ENCODE measurements at regions not wholly inside any gene's neighbourhood (a gene's known extent, or its start where the extent isn't known, plus 50 kb on each side); places are given as distances from the start of the nearest gene placed in this dataset.

DNA sequence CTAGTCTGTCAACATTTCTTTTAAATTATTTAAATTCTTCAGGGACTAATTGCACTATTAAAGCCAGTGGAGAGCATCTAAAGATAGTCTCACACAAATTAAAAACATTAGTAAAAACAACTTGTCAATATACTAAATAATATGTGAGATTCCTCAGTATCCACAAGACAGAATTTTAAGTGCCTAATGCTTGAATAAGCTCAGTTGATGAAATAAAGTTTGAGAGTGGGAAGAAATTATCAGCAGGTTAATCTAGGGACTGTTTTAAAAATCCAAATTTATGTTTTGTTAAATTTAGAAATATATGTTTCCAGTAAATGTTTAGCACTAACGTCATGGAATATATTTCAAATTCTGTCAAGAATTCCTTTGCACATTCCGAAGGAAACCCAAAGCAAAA is 105.2 kb downstream of the SLC41A2 start:
- H3K4me3 ChIP-seq (ENCODE audit: insufficient read depth, low read length), result no peak overlapping the region
- no peaks in the 10 kb centered on the region for H3K9me3 ChIP-seq (ENCODE audit: low read depth, low read length)
- H3K36me3 ChIP-seq (ENCODE audit: insufficient read depth, low read length), result no peaks in the 10 kb centered on the region
- no peak overlapping the region for H2AFZ ChIP-seq (ENCODE audit: low read length)
- no peak for DNase-seq (ENCODE audit: insufficient read length, low spot score, missing footprints)
- peaks cover 6% of the 10 kb centered on the region for H3K4me1 ChIP-seq (ENCODE audit: insufficient read depth, low read length)
- H3K27ac ChIP-seq (ENCODE audit: low read depth, low read length), result no peak overlapping the region
- no peaks in the 10 kb centered on the region for H4K20me1 ChIP-seq (ENCODE audit: insufficient read depth, low read length)
- no peaks in the 10 kb centered on the region for H3K27me3 ChIP-seq (ENCODE audit: insufficient read depth, low read length)
- H3K4me2 ChIP-seq (ENCODE audit: insufficient read depth, low read length), result no peak overlapping the region
- TF ChIP-seq, protein P1, sequence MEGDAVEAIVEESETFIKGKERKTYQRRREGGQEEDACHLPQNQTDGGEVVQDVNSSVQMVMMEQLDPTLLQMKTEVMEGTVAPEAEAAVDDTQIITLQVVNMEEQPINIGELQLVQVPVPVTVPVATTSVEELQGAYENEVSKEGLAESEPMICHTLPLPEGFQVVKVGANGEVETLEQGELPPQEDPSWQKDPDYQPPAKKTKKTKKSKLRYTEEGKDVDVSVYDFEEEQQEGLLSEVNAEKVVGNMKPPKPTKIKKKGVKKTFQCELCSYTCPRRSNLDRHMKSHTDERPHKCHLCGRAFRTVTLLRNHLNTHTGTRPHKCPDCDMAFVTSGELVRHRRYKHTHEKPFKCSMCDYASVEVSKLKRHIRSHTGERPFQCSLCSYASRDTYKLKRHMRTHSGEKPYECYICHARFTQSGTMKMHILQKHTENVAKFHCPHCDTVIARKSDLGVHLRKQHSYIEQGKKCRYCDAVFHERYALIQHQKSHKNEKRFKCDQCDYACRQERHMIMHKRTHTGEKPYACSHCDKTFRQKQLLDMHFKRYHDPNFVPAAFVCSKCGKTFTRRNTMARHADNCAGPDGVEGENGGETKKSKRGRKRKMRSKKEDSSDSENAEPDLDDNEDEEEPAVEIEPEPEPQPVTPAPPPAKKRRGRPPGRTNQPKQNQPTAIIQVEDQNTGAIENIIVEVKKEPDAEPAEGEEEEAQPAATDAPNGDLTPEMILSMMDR (IDR thresholded peaks at IDR 0.05; ENCODE audit: extremely low read depth, low read depth, low read length), result no peak
- no peaks in the 10 kb centered on the region for H3K79me2 ChIP-seq (ENCODE audit: insufficient read depth, low read length)

DNA sequence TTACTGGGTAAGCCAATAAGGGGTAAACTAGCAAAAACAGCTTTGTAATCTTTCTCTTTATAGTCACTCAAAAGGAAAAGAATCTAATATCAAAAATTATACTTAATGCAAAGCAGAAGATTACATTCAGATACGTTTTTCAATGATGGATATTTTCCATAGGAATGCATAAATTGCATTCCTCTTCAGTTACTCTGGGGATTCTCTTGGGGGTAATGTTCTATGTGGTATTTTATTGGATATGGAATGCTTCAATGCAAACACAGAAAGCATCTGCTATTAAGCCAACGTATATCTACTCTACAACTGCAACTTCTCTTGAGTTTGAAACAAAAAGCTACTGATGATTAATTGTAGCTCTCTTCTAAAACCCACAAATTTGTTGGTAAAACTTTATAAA is 106.0 kb downstream of the SLC41A2 start:
- Histone ChIP-seq H3K36me3 (ENCODE audit: insufficient read depth, low read length) (no peaks in the 10 kb centered on the region), H4K20me1 (ENCODE audit: insufficient read depth, low read length) (no peaks in the 10 kb centered on the region), H3K4me1 (ENCODE audit: insufficient read depth, low read length) (peaks cover 6% of the 10 kb centered on the region), H3K9me3 (ENCODE audit: low read depth, low read length) (no peaks in the 10 kb centered on the region), H3K79me2 (ENCODE audit: insufficient read depth, low read length) (no peaks in the 10 kb centered on the region), H3K4me2 (ENCODE audit: insufficient read depth, low read length) (no peak overlapping the region), H3K4me3 (ENCODE audit: insufficient read depth, low read length) (no peak overlapping the region), H3K27me3 (ENCODE audit: insufficient read depth, low read length) (no peaks in the 10 kb centered on the region), H2AFZ (ENCODE audit: low read length) (no peak overlapping the region), H3K27ac (ENCODE audit: low read depth, low read length) (no peak overlapping the region)
- DNase-seq (ENCODE audit: insufficient read length, low spot score, missing footprints), result peak; percentile 58
- TF ChIP-seq, protein P1 (IDR thresholded peaks at IDR 0.05; ENCODE audit: extremely low read depth, low read depth, low read length), result no peak

DNA sequence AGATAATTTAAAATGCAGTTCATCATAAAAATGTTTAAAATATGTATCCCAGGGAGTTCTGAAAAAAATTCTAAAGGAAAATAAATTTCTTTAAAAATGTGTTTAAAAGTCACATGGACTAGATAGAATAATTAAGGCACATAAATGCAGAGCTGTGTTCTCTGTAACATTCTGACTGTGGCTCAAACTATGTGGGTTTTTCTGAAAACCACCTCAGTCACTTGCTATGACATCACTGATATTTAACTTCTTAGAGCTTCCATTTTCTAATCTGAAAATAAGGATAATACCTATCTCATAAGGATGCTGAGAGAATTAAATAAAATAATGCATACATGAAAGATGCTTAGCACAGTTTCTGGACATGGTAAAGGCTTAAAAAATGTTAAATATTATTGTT is 107.3 kb downstream of the SLC41A2 start:
- H3K4me1 ChIP-seq (ENCODE audit: insufficient read depth, low read length), result peaks cover 19% of the 10 kb centered on the region
- no peak overlapping the region for H3K4me2 ChIP-seq (ENCODE audit: insufficient read depth, low read length)
- no peaks in the 10 kb centered on the region for H3K79me2 ChIP-seq (ENCODE audit: insufficient read depth, low read length)
- no peak overlapping the region for H2AFZ ChIP-seq (ENCODE audit: low read length)
- no peak overlapping the region for H3K4me3 ChIP-seq (ENCODE audit: insufficient read depth, low read length)
- no peaks in the 10 kb centered on the region for H3K9me3 ChIP-seq (ENCODE audit: low read depth, low read length)
- TF ChIP-seq, protein P1 (IDR thresholded peaks at IDR 0.05; ENCODE audit: extremely low read depth, low read depth, low read length), result no peak
- no peaks in the 10 kb centered on the region for H3K27me3 ChIP-seq (ENCODE audit: insufficient read depth, low read length)
- H3K36me3 ChIP-seq (ENCODE audit: insufficient read depth, low read length), result no peaks in the 10 kb centered on the region
- H4K20me1 ChIP-seq (ENCODE audit: insufficient read depth, low read length), result no peaks in the 10 kb centered on the region
- DNase-seq (ENCODE audit: insufficient read length, low spot score, missing footprints), result no peak
- H3K27ac ChIP-seq (ENCODE audit: low read depth, low read length), result no peak overlapping the region

DNA sequence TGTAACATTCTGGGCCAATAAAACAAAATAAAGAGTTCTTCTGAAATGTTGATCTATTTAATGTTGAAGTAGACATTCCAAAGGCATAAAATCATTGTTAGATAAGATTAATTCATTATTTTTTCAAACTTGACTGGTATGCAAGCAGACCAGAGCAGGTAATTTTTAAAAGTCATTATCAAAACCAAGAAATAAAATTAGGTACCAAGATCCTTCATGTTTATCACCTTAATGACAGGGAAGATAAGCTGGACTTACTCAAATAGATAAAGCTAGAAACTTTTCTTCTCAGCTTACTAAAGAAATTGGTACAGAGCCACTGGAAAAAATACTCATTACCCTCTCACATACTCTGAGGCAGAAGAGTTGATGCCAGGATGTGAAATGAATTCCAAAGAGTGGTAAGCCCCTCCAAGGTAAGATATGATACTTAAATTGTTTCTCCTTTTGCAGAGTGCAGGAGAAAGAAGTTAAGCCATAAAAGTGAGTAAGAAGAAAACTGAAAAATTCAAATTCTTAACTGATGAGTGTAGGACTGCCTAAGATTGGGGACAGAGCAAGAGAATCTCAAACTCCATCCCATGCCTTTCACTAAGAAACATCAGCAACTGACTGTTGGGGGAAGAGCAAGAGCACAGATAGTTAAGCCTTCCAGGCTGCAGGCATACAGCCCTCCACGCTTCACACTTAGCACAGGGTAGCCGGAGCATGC is 111.9 kb downstream of the SLC41A2 start:
- no peak overlapping the region for H2AFZ ChIP-seq (ENCODE audit: low read length)
- H3K27me3 ChIP-seq (ENCODE audit: insufficient read depth, low read length), result no peaks in the 10 kb centered on the region
- TF ChIP-seq, protein P1 (IDR thresholded peaks at IDR 0.05; ENCODE audit: extremely low read depth, low read depth, low read length), result no peak
- H3K27ac ChIP-seq (ENCODE audit: low read depth, low read length), result peak overlapping the region; percentile 16
- H4K20me1 ChIP-seq (ENCODE audit: insufficient read depth, low read length), result no peaks in the 10 kb centered on the region
- no peaks in the 10 kb centered on the region for H3K9me3 ChIP-seq (ENCODE audit: low read depth, low read length)
- peak overlapping the region; percentile 4 for H3K4me3 ChIP-seq (ENCODE audit: insufficient read depth, low read length)
- peak overlapping the region; percentile 33 for H3K4me2 ChIP-seq (ENCODE audit: insufficient read depth, low read length)
- no peaks in the 10 kb centered on the region for H3K36me3 ChIP-seq (ENCODE audit: insufficient read depth, low read length)
- H3K79me2 ChIP-seq (ENCODE audit: insufficient read depth, low read length), result no peaks in the 10 kb centered on the region
- peaks cover 19% of the 10 kb centered on the region for H3K4me1 ChIP-seq (ENCODE audit: insufficient read depth, low read length)
- peak; percentile 46 for DNase-seq (ENCODE audit: insufficient read length, low spot score, missing footprints)
